GM13977 (cell line): ENCODE measurements at regions not wholly inside any gene's neighbourhood (a gene's known extent, or its start where the extent isn't known, plus 50 kb on each side); places are given as distances from the start of the nearest gene placed in this dataset.

Experiments
- DNase-seq: peaks from one replicate; pipeline ENCODE4 v3.0.0; 2012; ENCODE audit warnings: low spot score
- CTCF ChIP-seq: IDR thresholded peaks from 2 replicates; pipeline ENCODE4 v1.5.1; 2012; ENCODE audit warnings: mild to moderate bottlenecking, control low read depth; ENCODE audit not compliant: insufficient read depth; ENCODE audit errors: extremely low read depth, missing control alignments
- in situ Hi-C: fragments of 300-500 bp; cut with MboI; formaldehyde crosslinking; loops from one replicate; pipeline ENCODE4 v1.12.0; 2022; ENCODE audit warnings: low sequenced_read_pairs, low pct_unique_long_range_greater_than_20kb, mixed read lengths, inconsistent platforms; ENCODE audit not compliant: unreplicated experiment

- peak; percentile 67 for DNase-seq
- in situ Hi-C loops, result loop anchor here (25.0 kb wide), 1 partner anchor 242 kb away; no protein-coding TSS in a partner anchor
- peak; percentile 97 for TF ChIP-seq CTCF
Measured at GRCh38 chr3:70120357-70120966, 120.9 kb downstream of the SAMMSON start.

GRCh38 chr3:70127192-70127591 is 127.7 kb downstream of the SAMMSON start:
- DNase-seq, result no peak
- no peak for TF ChIP-seq CTCF
- in situ Hi-C loops, result no loop called here

GRCh38 chr3:70137366-70137765 is 137.8 kb downstream of the SAMMSON start:
- in situ Hi-C loops, result no loop called here
- no peak for DNase-seq
- TF ChIP-seq CTCF, result no peak

GRCh38 chr3:70138606-70139005 is 139.1 kb downstream of the SAMMSON start:
- in situ Hi-C loops, result no loop called here
- no peak for DNase-seq
- no peak for TF ChIP-seq CTCF
